Endodermal cell (in vitro differentiated cells): ENCODE measurements at regions not wholly inside any gene's neighbourhood (a gene's known extent, or its start where the extent isn't known, plus 50 kb on each side); places are given as distances from the start of the nearest gene placed in this dataset.

ENCODE experiments used
- DNase-seq: peaks from one replicate; pipeline ENCODE4 v3.0.0-alpha.2; 2017
- H3K27ac ChIP-seq: 2 replicates; pipeline ENCODE4 v1.5.1; 2013; ENCODE audit warnings: mild to moderate bottlenecking, low read depth, low read length, moderate library complexity
- H3K27me3 ChIP-seq: 2 replicates; pipeline ENCODE4 v1.6.1; 2013; ENCODE audit warnings: mild to moderate bottlenecking, low read length, moderate library complexity; ENCODE audit not compliant: insufficient read depth, control insufficient read depth, poor library complexity, severe bottlenecking
- H3K36me3 ChIP-seq: 2 replicates; pipeline ENCODE4 v1.7.0; 2013; ENCODE audit warnings: mild to moderate bottlenecking, low read length, moderate library complexity; ENCODE audit not compliant: control insufficient read depth, insufficient read depth
- H3K4me1 ChIP-seq: one replicate; pipeline ENCODE4 v1.7.0; 2013; ENCODE audit warnings: low read length; ENCODE audit not compliant: control insufficient read depth, insufficient read depth
- H3K4me3 ChIP-seq: 2 replicates; pipeline ENCODE4 v1.5.1; 2013; ENCODE audit warnings: mild to moderate bottlenecking, low read length, moderate library complexity
- H3K9ac ChIP-seq: 2 replicates; pipeline ENCODE4 v1.6.1; 2013; ENCODE audit warnings: mild to moderate bottlenecking, low read length, moderate library complexity; ENCODE audit not compliant: poor library complexity, severe bottlenecking; ENCODE audit errors: extremely low read depth
- H3K9me3 ChIP-seq: 2 replicates; pipeline ENCODE4 v1.6.1; 2013; ENCODE audit warnings: mild to moderate bottlenecking, low read length, moderate library complexity; ENCODE audit not compliant: control insufficient read depth
- H3K27ac Mint-ChIP-seq: 2 replicates; pipeline ENCODE4 v1.8.0; 2020; ENCODE audit warnings: mixed read lengths
- H3K27me3 Mint-ChIP-seq: 2 replicates; pipeline ENCODE4 v1.8.0; 2021; ENCODE audit warnings: mild to moderate bottlenecking, mixed read lengths; ENCODE audit not compliant: insufficient read depth
- H3K36me3 Mint-ChIP-seq: 2 replicates; pipeline ENCODE4 v1.8.0; 2020; ENCODE audit warnings: low read depth, mixed read lengths
- H3K4me1 Mint-ChIP-seq: 2 replicates; pipeline ENCODE4 v1.8.0; 2020; ENCODE audit warnings: mixed read lengths
- H3K4me3 Mint-ChIP-seq: 2 replicates; pipeline ENCODE4 v1.8.0; 2020; ENCODE audit warnings: mild to moderate bottlenecking, moderate library complexity, mixed read lengths
- H3K9me3 Mint-ChIP-seq: 2 replicates; pipeline ENCODE4 v1.8.0; 2020; ENCODE audit warnings: mild to moderate bottlenecking, mixed read lengths
- CTCF ChIP-seq: fragments of 200-600 bp; sonication (generic); conservative IDR thresholded peaks from 2 replicates; pipeline ENCODE4 v1.5.0; 2021; ENCODE audit warnings: antibody characterized with exemption, mild to moderate bottlenecking
- WGBS, 2 experiments: methylation state at CpG; one replicate each; pipeline versions ENCODE4 v1.1.5 to v1.1.7; 2013; ENCODE audit warnings: missing lambda C conversion rate in 2 of 2, mixed read lengths in 1 of 2; ENCODE audit not compliant: insufficient coverage in 1 of 2, insufficient read length in 1 of 2; 5-methylcytosine and 5-hydroxymethylcytosine counted together

GRCh38 chr2:220482716-220483115, 855.3 kb downstream of the SLC4A3 start:
- H3K27me3 Mint-ChIP-seq, result no peaks in the 10 kb centered on the region
- H3K4me3 ChIP-seq, result no peak overlapping the region
- H3K27ac Mint-ChIP-seq, result no peak overlapping the region
- no peaks in the 10 kb centered on the region for H3K27me3 ChIP-seq
- no peaks in the 10 kb centered on the region for H3K36me3 ChIP-seq
- H3K4me1 ChIP-seq, result peaks cover 2% of the 10 kb centered on the region
- H3K36me3 Mint-ChIP-seq, result no peaks in the 10 kb centered on the region
- H3K4me1 Mint-ChIP-seq, result peaks cover 4% of the 10 kb centered on the region
- no peak overlapping the region for H3K9ac ChIP-seq
- no peak overlapping the region for H3K4me3 Mint-ChIP-seq
- TF ChIP-seq CTCF, result no peak
- no peaks in the 10 kb centered on the region for H3K9me3 ChIP-seq
- WGBS, 2 experiments, result 93% methylated on average over 2 to 3 of the region's 3 CpGs
- no peak for DNase-seq
- H3K27ac ChIP-seq, result no peak overlapping the region
- H3K9me3 Mint-ChIP-seq, result no peaks in the 10 kb centered on the region

GRCh38 chr2:220489121-220489520, 861.7 kb downstream of the SLC4A3 start:
- no peak overlapping the region for H3K27ac Mint-ChIP-seq
- Histone ChIP-seq H3K27ac (no peak overlapping the region), H3K4me1 (peaks cover 2% of the 10 kb centered on the region), H3K4me3 (no peak overlapping the region), H3K9me3 (no peaks in the 10 kb centered on the region), H3K27me3 (no peaks in the 10 kb centered on the region), H3K9ac (no peak overlapping the region), H3K36me3 (no peaks in the 10 kb centered on the region)
- TF ChIP-seq CTCF, result no peak
- H3K36me3 Mint-ChIP-seq, result no peaks in the 10 kb centered on the region
- no peaks in the 10 kb centered on the region for H3K9me3 Mint-ChIP-seq
- H3K4me3 Mint-ChIP-seq, result no peak overlapping the region
- no peak for DNase-seq
- H3K27me3 Mint-ChIP-seq, result no peaks in the 10 kb centered on the region
- H3K4me1 Mint-ChIP-seq, result peaks cover 15% of the 10 kb centered on the region

GRCh38 chr2:220491670-220492069, 864.2 kb downstream of the SLC4A3 start:
- Histone ChIP-seq H3K27ac (no peak overlapping the region), H3K4me1 (peaks cover 2% of the 10 kb centered on the region), H3K36me3 (no peaks in the 10 kb centered on the region), H3K9me3 (no peaks in the 10 kb centered on the region), H3K27me3 (no peaks in the 10 kb centered on the region), H3K9ac (no peak overlapping the region), H3K4me3 (no peak overlapping the region)
- Mint-ChIP-seq H3K4me3 (no peak overlapping the region), H3K27ac (no peak overlapping the region), H3K4me1 (peaks cover 15% of the 10 kb centered on the region), H3K9me3 (no peaks in the 10 kb centered on the region), H3K36me3 (no peaks in the 10 kb centered on the region), H3K27me3 (no peaks in the 10 kb centered on the region)
- WGBS, 2 experiments, result 87 to 91% methylated on average over 4 of the region's 4 CpGs
- TF ChIP-seq CTCF, result no peak
- DNase-seq, result no peak
